ENCODE measurements at regions not wholly inside any gene's neighbourhood (a gene's known extent, or its start where the extent isn't known, plus 50 kb on each side); places are given as distances from the start of the nearest gene placed in this dataset.

DNA sequence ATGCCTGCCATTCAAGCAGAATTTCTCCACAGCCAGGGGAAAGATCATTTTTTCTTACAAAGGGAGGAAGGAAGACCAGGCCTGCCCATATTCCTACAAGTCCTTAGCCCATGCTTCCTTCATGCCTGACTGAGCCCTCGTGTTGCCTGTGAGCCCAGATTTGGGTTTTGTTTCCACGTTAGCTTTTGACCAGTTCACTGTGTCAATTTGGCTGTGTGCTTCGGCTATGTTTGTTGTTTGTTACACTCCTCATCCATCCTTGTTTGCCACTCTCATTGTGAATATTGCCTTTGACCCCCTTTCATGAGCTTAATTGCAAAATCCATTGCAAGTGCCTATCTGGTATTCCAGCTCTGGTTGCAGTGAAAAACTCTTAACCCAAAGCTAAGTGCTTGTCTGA lies 84.7 kb upstream of the RIOK2 start:
- TF ChIP-seq TAF1 (IDR thresholded peaks at IDR 0.05; ENCODE audit: low read depth, low read length) = no peak
- TF ChIP-seq PAX5 (IDR thresholded peaks at IDR 0.05; ENCODE audit: insufficient read depth, low read length, severe bottlenecking) = no peak
- no peak for TF ChIP-seq POLR2A (IDR thresholded peaks at IDR 0.05; ENCODE audit: low read depth, low read length)
- no peak for TF ChIP-seq POLR2AphosphoS5 (IDR thresholded peaks at IDR 0.05; ENCODE audit: low read depth, low read length)
- TF ChIP-seq SPI1 (IDR thresholded peaks at IDR 0.05; ENCODE audit: low read depth, low read length) = no peak
